H1 (cell line): ENCODE measurements at regions not wholly inside any gene's neighbourhood (a gene's known extent, or its start where the extent isn't known, plus 50 kb on each side); places are given as distances from the start of the nearest gene placed in this dataset.
A peak's percentile ranks its signal among the peaks of the same experiment; 100 is the strongest.

ENCODE experiments used
- CHD7 ChIP-seq: fragments of 300-600 bp; sonication (generic); IDR thresholded peaks from 2 replicates; pipeline ENCODE4 v1.7.1; 2012; ENCODE audit warnings: low read length, moderate library complexity, mild to moderate bottlenecking, inconsistent platforms; ENCODE audit not compliant: insufficient replicate concordance
- GABPA ChIP-seq: IDR thresholded peaks from 2 replicates; pipeline ENCODE4 v1.6.1; 2011; ENCODE audit warnings: mild to moderate bottlenecking, low read length, moderate library complexity, borderline replicate concordance; ENCODE audit not compliant: insufficient read depth
- KDM5A ChIP-seq: fragments of 200-600 bp; IDR thresholded peaks from 2 replicates; pipeline ENCODE4 v1.7.1; 2012; ENCODE audit warnings: mild to moderate bottlenecking, low read length, inconsistent platforms, mixed read lengths
- MAX ChIP-seq: IDR thresholded peaks from 2 replicates; pipeline ENCODE4 v1.6.1; 2012; ENCODE audit warnings: inconsistent platforms
- NANOG ChIP-seq: IDR thresholded peaks from 2 replicates; pipeline ENCODE4 v1.6.1; 2011; ENCODE audit warnings: low read length, low read depth, mild to moderate bottlenecking, inconsistent platforms; ENCODE audit not compliant: insufficient read depth, poor library complexity, severe bottlenecking
- PHF8 ChIP-seq: fragments of 200-600 bp; sonication (generic); conservative IDR thresholded peaks from 2 replicates; pipeline ENCODE4 v1.7.1; 2012; ENCODE audit warnings: low read depth, mild to moderate bottlenecking, inconsistent platforms, low read length, moderate library complexity
- POLR2AphosphoS5 ChIP-seq: IDR thresholded peaks from 2 replicates; pipeline ENCODE4 v1.6.1; 2011; ENCODE audit warnings: low read depth, low read length
- RBBP5 ChIP-seq: IDR thresholded peaks from 2 replicates; pipeline ENCODE4 v1.7.1; 2012; ENCODE audit warnings: low read depth, mild to moderate bottlenecking, inconsistent platforms, low read length, moderate library complexity, borderline replicate concordance
- SIRT6 ChIP-seq: IDR thresholded peaks from one replicate; pipeline ENCODE4 v1.7.1; 2012; ENCODE audit warnings: low read length, inconsistent platforms
- ZNF274 ChIP-seq: IDR thresholded peaks from 2 replicates; pipeline ENCODE4 v1.7.0; 2012; ENCODE audit warnings: low read length, borderline replicate concordance; ENCODE audit errors: extremely low read depth

- TF ChIP-seq RBBP5 = no peak
- no peak for TF ChIP-seq NANOG
- no peak for TF ChIP-seq CHD7
- no peak for TF ChIP-seq POLR2AphosphoS5
- no peak for TF ChIP-seq SIRT6
- no peak for TF ChIP-seq KDM5A
- TF ChIP-seq GABPA = no peak
- TF ChIP-seq ZNF274 = no peak
- TF ChIP-seq MAX = peak; percentile 55
- no peak for TF ChIP-seq PHF8
Observed at GRCh38 chr7:26078437-26079336, 73.3 kb upstream of the NFE2L3 start (continued).
